GM19240 (cell line): ENCODE measurements at regions not wholly inside any gene's neighbourhood (a gene's known extent, or its start where the extent isn't known, plus 50 kb on each side); places are given as distances from the start of the nearest gene placed in this dataset.
A peak's percentile ranks its signal among the peaks of the same experiment; 100 is the strongest.

Source experiments
- DNase-seq: peaks from one replicate; pipeline ENCODE4 v3.0.0; 2011; ENCODE audit warnings: low spot score; ENCODE audit not compliant: insufficient read length

GRCh38 chr16:13393816-13394215 lies 492.4 kb downstream of the SHISA9 start:
- no peak for DNase-seq

DNA sequence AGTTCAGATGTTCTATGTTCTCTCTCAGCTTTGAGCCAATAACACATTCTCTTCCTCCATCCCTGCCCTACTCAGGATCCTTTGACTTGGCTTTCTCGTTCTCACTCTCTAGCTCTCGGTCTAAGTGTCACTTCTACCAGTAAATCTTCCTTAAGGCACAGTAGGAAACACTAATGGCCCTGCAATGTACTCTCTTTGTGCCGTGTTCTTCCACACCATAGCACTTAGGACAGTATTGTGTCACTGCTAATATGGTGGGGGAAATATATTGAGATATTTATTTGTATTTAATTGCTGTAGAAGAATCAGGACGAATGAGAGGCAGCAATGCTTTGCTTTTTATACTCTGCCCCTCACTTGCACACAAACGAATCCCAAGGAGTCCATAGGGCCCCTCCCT lies 493.1 kb downstream of the SHISA9 start:
- DNase-seq, result no peak

DNA sequence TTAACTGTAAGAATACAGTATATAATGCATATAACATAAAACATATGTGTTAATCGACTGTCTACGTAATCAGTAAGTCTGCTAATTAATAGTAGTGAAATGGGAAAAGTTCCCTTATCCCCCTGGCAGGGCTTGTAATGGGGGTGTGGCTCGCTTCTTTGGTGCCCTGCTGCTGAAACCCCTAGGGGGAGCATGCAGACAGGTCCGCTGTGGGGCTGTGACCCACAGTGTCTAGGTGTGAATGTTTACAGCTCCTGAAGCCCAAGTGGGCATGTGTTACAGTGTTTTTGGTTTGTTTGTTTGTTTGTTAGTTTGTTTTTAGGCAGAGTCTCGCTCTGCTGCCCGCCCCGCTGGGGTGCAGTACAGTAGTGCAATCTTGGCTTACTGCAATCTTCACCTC lies 495.7 kb downstream of the SHISA9 start:
- no peak for DNase-seq

DNA sequence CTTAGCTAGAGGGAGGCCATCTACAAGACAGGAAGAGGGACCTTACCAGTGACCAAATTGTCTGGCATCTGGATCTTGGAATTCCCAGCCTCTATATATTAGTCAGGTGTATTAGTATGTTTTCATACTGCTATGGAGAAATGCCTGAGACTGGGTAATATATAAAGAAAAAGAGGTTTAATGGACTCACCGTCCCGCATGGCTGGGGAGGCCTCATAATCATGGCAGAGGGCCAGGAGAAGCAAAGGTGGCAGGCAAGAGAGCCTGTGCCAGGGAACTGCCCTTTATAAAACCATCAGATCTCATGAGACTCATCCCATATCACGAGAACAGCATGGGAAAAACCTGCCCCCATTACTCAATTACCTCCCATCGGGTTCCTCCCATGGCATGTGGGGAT lies 500.2 kb downstream of the SHISA9 start:
- DNase-seq, result no peak

DNA sequence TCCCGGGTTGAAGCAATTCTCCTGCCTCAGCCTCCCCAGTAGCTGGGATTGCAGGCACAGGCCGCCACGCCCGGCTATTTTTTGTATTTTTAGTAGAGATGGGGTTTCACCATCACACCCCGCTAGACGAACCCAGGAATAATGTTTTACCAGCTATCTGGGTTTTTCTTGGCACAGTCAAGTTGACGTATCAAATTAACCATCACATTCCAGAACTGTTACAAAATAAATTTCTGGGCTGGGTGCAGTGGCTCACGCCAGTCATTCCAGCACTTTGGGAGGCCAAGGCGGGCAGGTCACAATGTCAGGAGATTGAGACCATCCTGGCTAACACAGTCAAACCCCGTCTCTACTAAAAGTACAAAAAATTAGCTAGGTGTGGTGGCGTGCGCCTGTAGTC lies 501.2 kb downstream of the SHISA9 start:
- DNase-seq, result no peak

- DNase-seq, result no peak
Observed at GRCh38 chr16:13403326-13403725, 501.9 kb downstream of the SHISA9 start.

- no peak for DNase-seq
Observed at GRCh38 chr16:13414154-13414553, 505.8 kb upstream of the ERCC4 start.

DNA sequence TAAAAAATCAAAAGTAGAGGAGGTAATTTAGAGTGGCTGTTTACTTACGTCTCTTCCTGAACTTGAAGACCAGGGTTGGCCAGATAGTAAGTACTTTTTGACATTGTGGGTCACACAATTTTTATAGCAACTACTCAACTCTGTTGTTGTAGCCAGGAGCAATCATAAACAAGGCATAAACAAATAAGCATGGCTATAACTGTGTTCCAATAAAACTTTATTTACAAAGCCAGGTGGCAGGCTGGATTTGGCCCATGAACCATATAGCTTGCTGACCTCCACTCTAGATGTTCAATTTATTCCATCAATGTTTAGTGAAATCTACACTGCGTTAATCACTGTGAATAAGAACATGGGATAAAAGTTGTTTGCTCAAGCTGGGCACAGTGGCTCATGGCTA lies 500.4 kb upstream of the ERCC4 start:
- DNase-seq, result no peak

GRCh38 chr16:13421726-13422125 lies 498.2 kb upstream of the ERCC4 start:
- DNase-seq, result no peak

- no peak for DNase-seq
Observed at GRCh38 chr16:13425836-13426235, 494.1 kb upstream of the ERCC4 start.

GRCh38 chr16:13426269-13426668 lies 493.7 kb upstream of the ERCC4 start:
- no peak for DNase-seq

DNA sequence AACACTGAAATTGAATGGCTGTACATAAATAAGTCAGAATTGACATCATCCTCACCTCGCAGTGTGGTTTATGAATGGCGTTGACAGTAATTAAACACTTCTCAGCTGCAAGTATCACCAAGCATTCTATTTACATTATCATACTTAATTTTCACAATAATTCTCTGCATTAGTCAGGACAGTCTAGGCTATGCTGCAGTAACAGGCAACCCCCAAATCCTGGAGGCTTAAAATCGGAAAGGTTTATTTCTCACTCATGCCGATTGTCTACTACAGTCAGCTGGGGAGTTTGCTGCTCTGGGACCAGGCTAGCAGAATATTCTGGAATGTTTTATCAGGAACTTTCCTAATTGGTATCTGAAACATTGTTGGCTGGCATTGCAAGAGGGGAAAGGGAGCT lies 493.2 kb upstream of the ERCC4 start:
- DNase-seq, result no peak

- no peak for DNase-seq
Observed at GRCh38 chr16:13427943-13428342, 492.0 kb upstream of the ERCC4 start.

DNA sequence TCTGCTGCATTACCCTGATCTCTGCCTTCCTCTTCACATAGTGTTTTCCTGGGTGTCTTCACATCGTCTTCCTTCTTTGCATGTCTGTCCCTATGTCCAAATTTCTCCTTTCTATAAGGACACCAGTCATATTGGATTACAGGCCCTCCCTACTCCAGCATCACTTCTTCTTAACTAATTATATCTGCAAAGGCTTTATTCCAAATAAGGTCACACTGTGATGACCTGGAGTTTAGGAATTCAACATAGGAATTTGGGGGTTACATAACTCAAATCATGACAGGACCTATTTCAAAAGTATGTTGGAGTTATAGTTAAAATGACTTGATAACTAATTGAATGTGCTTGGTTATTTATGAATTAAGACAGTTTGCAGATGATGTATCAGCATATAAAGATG lies 490.5 kb upstream of the ERCC4 start:
- DNase-seq, result no peak

DNA sequence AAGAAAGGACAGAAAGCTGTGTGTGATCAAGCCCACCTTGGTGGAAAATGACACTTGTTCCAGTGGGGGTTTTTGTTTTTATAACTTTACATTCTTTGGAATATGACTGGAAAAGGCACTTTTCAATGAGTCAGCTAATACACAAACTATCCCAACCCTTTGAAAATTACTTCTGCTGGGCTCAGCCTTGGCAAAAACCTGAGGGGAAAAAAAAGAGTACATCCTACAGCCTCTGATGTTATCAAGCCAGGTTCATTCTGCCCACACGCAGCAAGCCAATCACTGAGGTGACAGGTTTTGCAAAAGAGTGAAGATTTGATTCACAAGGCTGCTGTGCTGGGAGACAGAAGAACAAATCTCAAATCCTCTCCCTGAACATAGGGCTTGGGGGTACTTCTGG lies 484.5 kb upstream of the ERCC4 start:
- no peak for DNase-seq

DNA sequence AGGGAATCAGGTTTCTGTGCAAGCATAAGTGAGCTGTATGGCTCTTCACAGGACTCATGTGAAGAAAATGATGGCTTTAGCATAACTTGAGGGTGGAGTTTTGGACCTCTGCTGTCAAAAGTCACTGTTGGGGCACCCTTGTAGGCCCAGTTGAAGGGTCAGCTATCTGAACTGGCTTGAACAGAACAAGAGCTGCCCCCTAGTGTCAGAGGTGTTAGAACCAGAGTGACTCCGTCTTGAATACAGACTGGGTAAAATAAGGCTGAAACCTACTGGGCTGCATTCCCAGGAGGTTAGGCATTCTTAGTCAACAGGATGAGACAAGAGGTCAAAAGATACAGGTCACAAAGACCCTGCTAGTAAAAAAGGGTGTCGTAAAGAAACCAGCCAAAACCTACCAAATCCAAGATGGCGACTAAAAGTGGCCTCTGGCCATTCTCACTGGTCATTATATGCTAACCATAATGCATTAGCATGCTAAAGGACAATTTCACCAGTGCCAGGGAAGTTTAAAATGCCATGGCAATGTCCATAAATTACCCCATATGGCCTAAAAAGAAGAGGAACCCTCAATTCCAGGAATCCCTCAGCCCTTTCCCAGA lies 484.0 kb upstream of the ERCC4 start:
- no peak for DNase-seq

- peak; percentile 4 for DNase-seq
Observed at GRCh38 chr16:13436641-13437412, 483.1 kb upstream of the ERCC4 start.

DNA sequence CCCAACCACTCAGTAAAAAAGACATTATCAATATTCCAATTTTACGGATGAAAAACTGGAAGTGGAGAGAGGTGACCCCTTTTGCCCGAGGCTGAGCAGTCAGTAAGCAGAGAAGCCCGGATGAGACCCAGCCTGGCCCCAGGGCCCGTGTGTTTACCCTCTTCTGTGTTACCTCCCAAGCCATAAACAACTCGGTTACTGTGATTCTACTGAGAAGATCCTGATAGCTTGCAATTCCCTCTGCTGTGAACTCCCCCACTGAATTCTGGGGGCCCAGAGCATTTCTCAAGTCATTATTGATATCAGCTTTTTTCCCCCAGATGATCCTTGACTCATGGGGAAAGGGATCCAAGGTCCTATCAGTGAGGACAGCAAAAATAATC lies 482.6 kb upstream of the ERCC4 start:
- no peak for DNase-seq

- DNase-seq, result no peak
Observed at GRCh38 chr16:13438064-13438463, 481.9 kb upstream of the ERCC4 start.

DNA sequence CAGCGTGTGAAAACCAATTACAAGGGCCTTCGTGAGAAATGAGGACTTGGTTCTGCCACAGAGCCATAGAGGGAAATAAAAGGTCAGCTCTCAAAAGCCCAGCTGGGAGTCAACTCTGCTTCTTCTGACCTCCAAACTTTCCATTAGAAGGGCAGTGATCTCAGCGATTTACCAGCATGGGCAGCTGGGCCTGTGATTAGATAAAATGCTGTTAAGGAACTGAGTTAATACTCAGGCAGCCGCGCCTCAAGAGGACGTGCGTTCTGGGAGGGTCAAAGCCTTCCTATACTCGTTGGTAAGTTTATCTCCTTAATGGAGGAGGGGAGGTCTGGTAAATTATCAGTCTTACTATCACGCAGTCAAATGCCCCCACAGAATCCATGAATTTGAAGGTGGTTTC lies 480.2 kb upstream of the ERCC4 start:
- no peak for DNase-seq

DNA sequence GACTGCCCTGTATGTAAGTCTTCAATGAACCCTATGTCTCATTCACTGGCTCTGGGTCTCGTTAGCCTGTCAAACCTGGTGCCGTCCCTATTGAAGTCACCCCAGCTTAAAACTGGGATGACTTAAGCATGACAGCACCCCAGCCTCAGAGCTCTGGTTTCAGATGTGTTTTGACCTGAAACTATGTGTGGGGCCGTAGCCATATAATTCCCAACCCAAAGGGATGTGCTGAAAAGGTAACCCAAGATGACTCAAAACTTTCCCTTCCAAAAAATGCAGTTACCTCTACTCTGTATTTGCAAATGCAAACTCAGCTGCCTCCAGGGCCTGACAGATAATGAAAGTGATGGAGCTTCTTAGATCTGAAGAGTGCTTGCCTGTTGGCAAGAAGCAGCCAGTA lies 478.3 kb upstream of the ERCC4 start:
- DNase-seq, result no peak

GRCh38 chr16:13448346-13448745 lies 471.6 kb upstream of the ERCC4 start:
- no peak for DNase-seq

- no peak for DNase-seq
Observed at GRCh38 chr16:13453325-13453724, 466.6 kb upstream of the ERCC4 start.
